Fibroblast of lung (primary cell): ENCODE measurements at regions not wholly inside any gene's neighbourhood (a gene's known extent, or its start where the extent isn't known, plus 50 kb on each side); places are given as distances from the start of the nearest gene placed in this dataset.

Source experiments
- DNase-seq, 2 donors: peaks; one replicate each; pipeline versions ENCODE4 v3.0.0 to v3.0.0-alpha.2; 2010; ENCODE audit warnings: low read depth in 2 of 2
- H2AFZ ChIP-seq: 2 replicates; pipeline ENCODE4 v1.5.1; 2012; ENCODE audit warnings: low read length, control low read depth, inconsistent platforms
- H3K27ac ChIP-seq: 2 replicates; pipeline ENCODE4 v1.5.1; 2011; ENCODE audit warnings: low read length, control low read depth; ENCODE audit not compliant: insufficient read depth
- H3K27me3 ChIP-seq: 2 replicates; pipeline ENCODE4 v1.5.1; 2011; ENCODE audit warnings: mild to moderate bottlenecking, low read length; ENCODE audit not compliant: control insufficient read depth, insufficient read depth
- H3K36me3 ChIP-seq: 2 replicates; pipeline ENCODE4 v1.5.1; 2011; ENCODE audit warnings: low read length; ENCODE audit not compliant: control insufficient read depth, insufficient read depth
- H3K4me1 ChIP-seq: 2 replicates; pipeline ENCODE4 v1.5.1; 2011; ENCODE audit warnings: low read length; ENCODE audit not compliant: control insufficient read depth, insufficient read depth; ENCODE audit errors: extremely low read depth
- H3K4me2 ChIP-seq: 2 replicates; pipeline ENCODE4 v1.5.1; 2011; ENCODE audit warnings: low read length, control low read depth; ENCODE audit not compliant: insufficient read depth; ENCODE audit errors: extremely low read depth
- H3K4me3 ChIP-seq, 4 experiments: fragments of 200-600 bp in 1 of 4; sonication (generic) in 1 of 4; replicated peaks in 1 of 4; 2 replicates each; pipeline ENCODE4 v1.5.1; 2011 to 2016; ENCODE audit warnings: low read length in 4 of 4, low read depth in 3 of 4, mild to moderate bottlenecking in 3 of 4, control low read depth in 2 of 4, inconsistent platforms in 1 of 4, mixed read lengths in 1 of 4; ENCODE audit not compliant: insufficient read depth in 1 of 4; ENCODE audit errors: control extremely low read depth in 1 of 4
- H3K79me2 ChIP-seq: 2 replicates; pipeline ENCODE4 v1.5.1; 2012; ENCODE audit warnings: mild to moderate bottlenecking, low read length, inconsistent platforms; ENCODE audit not compliant: control insufficient read depth, insufficient read depth
- H3K9ac ChIP-seq: 2 replicates; pipeline ENCODE4 v1.5.1; 2011; ENCODE audit warnings: mild to moderate bottlenecking, low read length, control low read depth; ENCODE audit not compliant: insufficient read depth
- H3K9me3 ChIP-seq: 2 replicates; pipeline ENCODE4 v1.5.1; 2012; ENCODE audit warnings: low read depth, low read length; ENCODE audit not compliant: control insufficient read depth, insufficient read depth
- H4K20me1 ChIP-seq: 2 replicates; pipeline ENCODE4 v1.5.1; 2011; ENCODE audit warnings: low read length; ENCODE audit not compliant: control insufficient read depth, insufficient read depth; ENCODE audit errors: extremely low read depth
- CTCF ChIP-seq, 2 donors: IDR thresholded peaks in 1 of 2; conservative IDR thresholded peaks in 1 of 2; 1 replicate in 1 of 2; 2 replicates in 1 of 2; pipeline ENCODE4 v1.5.1; 2011 to 2012; ENCODE audit warnings: low read length in 2 of 2, control low read depth in 1 of 2, inconsistent platforms in 1 of 2, low read depth in 1 of 2, mild to moderate bottlenecking in 1 of 2
- EZH2 ChIP-seq: IDR thresholded peaks from 2 replicates; pipeline ENCODE4 v1.5.1; 2012; ENCODE audit warnings: low read length, control low read depth, mild to moderate bottlenecking; ENCODE audit errors: missing control alignments

GRCh38 chr4:3700223-3700622 is 66.0 kb upstream of the ADRA2C start:
- H3K27me3 ChIP-seq, result peaks cover 6% of the 10 kb centered on the region
- no peak overlapping the region for H3K27ac ChIP-seq
- no peaks in the 10 kb centered on the region for H3K9me3 ChIP-seq
- H3K4me2 ChIP-seq, result no peak overlapping the region
- H3K79me2 ChIP-seq, result no peaks in the 10 kb centered on the region
- H3K9ac ChIP-seq, result no peak overlapping the region
- DNase-seq, result no peak
- H3K4me3 ChIP-seq, result no peak overlapping the region
- no peaks in the 10 kb centered on the region for H3K4me1 ChIP-seq
- no peak overlapping the region for H2AFZ ChIP-seq
- TF ChIP-seq EZH2, result no peak
- TF ChIP-seq CTCF (conservative IDR thresholded peaks at IDR 0.05 in 1 of 2, IDR thresholded peaks at IDR 0.05 in 1 of 2; ENCODE audit: low read depth in 1 of 2, low read length in 2 of 2), result no peak
- no peaks in the 10 kb centered on the region for H3K36me3 ChIP-seq
- no peaks in the 10 kb centered on the region for H4K20me1 ChIP-seq

- H4K20me1 ChIP-seq, result no peaks in the 10 kb centered on the region
- no peak overlapping the region for H3K4me2 ChIP-seq
- no peak overlapping the region for H3K4me3 ChIP-seq
- H3K79me2 ChIP-seq, result no peaks in the 10 kb centered on the region
- peaks cover 6% of the 10 kb centered on the region for H3K27me3 ChIP-seq
- no peaks in the 10 kb centered on the region for H3K4me1 ChIP-seq
- no peak overlapping the region for H2AFZ ChIP-seq
- no peak for TF ChIP-seq CTCF (conservative IDR thresholded peaks at IDR 0.05 in 1 of 2, IDR thresholded peaks at IDR 0.05 in 1 of 2; ENCODE audit: low read depth in 1 of 2, low read length in 2 of 2)
- TF ChIP-seq EZH2, result no peak
- no peaks in the 10 kb centered on the region for H3K36me3 ChIP-seq
- no peaks in the 10 kb centered on the region for H3K9me3 ChIP-seq
- H3K27ac ChIP-seq, result no peak overlapping the region
- no peak overlapping the region for H3K9ac ChIP-seq
- no peak for DNase-seq
Observed at GRCh38 chr4:3699678-3700077, 66.5 kb upstream of the ADRA2C start.

GRCh38 chr4:3699261-3699660 is 66.9 kb upstream of the ADRA2C start:
- Histone ChIP-seq H3K9ac (no peak overlapping the region), H3K27ac (no peak overlapping the region), H3K79me2 (no peaks in the 10 kb centered on the region), H3K27me3 (peaks cover 6% of the 10 kb centered on the region), H3K4me3 (no peak overlapping the region), H3K36me3 (no peaks in the 10 kb centered on the region), H3K4me2 (no peak overlapping the region), H3K9me3 (no peaks in the 10 kb centered on the region), H4K20me1 (no peaks in the 10 kb centered on the region), H2AFZ (no peak overlapping the region), H3K4me1 (no peaks in the 10 kb centered on the region)
- TF ChIP-seq EZH2 (no peak), CTCF (conservative IDR thresholded peaks at IDR 0.05 in 1 of 2, IDR thresholded peaks at IDR 0.05 in 1 of 2; ENCODE audit: low read depth in 1 of 2, low read length in 2 of 2) (no peak)
- no peak for DNase-seq
